VCaP (cell line): ENCODE measurements at regions not wholly inside any gene's neighbourhood (a gene's known extent, or its start where the extent isn't known, plus 50 kb on each side); places are given as distances from the start of the nearest gene placed in this dataset.

Source experiments
- H3K27ac ChIP-seq: fragments of 450-650 bp; 2 replicates; pipeline ENCODE4 v1.5.1; 2017
- CTCF ChIP-seq: fragments of 450-650 bp; conservative IDR thresholded peaks from 2 replicates; pipeline ENCODE4 v1.5.1; 2017; ENCODE audit warnings: mild to moderate bottlenecking, moderate library complexity

- no peak for TF ChIP-seq CTCF
- no peak overlapping the region for H3K27ac ChIP-seq
Observed at GRCh38 chr12:85516039-85516438, 236.0 kb downstream of the ALX1 start.

GRCh38 chr12:85516667-85517325 is 236.8 kb downstream of the ALX1 start:
- no peak for TF ChIP-seq CTCF
- H3K27ac ChIP-seq = no peak overlapping the region

GRCh38 chr12:85519163-85519562 is 239.1 kb downstream of the ALX1 start:
- TF ChIP-seq CTCF = no peak
- H3K27ac ChIP-seq = no peak overlapping the region

GRCh38 chr12:85523197-85523596 is 243.2 kb downstream of the ALX1 start:
- no peak overlapping the region for H3K27ac ChIP-seq
- no peak for TF ChIP-seq CTCF

- H3K27ac ChIP-seq = no peak overlapping the region
Observed at GRCh38 chr12:85527192-85527591, 247.2 kb downstream of the ALX1 start.

GRCh38 chr12:85529896-85530295 is 249.9 kb downstream of the ALX1 start:
- no peak for TF ChIP-seq CTCF

More at GRCh38 chr12:85527192-85527591, 247.2 kb downstream of the ALX1 start:
- no peak for TF ChIP-seq CTCF

GRCh38 chr12:85530456-85530855 is 250.4 kb downstream of the ALX1 start:
- TF ChIP-seq CTCF = no peak
- no peak overlapping the region for H3K27ac ChIP-seq

More at GRCh38 chr12:85529896-85530295, 249.9 kb downstream of the ALX1 start:
- no peak overlapping the region for H3K27ac ChIP-seq
